ENCODE measurements at regions not wholly inside any gene's neighbourhood (a gene's known extent, or its start where the extent isn't known, plus 50 kb on each side); places are given as distances from the start of the nearest gene placed in this dataset.

DNA sequence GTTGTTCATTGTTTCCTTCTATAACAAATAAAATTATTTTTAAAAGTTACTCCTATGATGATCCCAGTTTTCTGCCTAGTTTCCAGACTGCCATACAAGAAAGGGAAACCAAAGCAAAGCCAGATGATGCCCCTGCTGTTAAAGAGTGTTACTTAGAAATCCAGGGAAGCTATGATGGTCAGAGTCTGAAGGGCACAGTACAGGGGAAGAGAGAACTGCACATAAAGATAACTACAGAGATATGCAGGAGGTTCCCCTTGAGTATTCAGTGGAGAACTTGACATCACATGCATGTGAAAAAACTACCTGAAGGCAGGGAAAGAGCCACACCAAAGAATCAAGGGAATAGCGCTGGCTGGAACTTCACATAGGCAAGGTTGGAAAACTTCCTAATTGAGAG is 494.2 kb upstream of the FSTL5 start:
- intact Hi-C loops (cut with micrococcal nuclease) = no loop called here

DNA sequence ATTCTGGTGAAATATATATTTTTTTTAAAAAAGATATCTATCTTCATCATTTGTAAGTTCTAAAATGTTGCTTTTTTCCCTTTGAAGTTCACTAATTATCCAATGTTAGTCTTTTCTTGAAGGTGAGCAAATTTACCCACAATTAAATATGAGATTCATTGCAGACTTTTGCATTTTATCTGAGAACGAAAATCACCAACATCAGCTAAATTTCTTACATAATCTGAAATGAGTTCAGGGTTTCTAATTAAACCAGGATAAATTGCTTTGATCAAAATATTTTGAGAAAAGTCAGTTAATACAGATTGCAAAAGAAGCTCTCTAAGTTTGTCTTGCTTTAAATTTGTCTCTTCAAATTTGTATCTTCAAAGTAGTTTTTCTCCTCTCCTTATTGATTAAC is 486.4 kb upstream of the FSTL5 start:
- intact Hi-C loops (cut with micrococcal nuclease) = no loop called here

DNA sequence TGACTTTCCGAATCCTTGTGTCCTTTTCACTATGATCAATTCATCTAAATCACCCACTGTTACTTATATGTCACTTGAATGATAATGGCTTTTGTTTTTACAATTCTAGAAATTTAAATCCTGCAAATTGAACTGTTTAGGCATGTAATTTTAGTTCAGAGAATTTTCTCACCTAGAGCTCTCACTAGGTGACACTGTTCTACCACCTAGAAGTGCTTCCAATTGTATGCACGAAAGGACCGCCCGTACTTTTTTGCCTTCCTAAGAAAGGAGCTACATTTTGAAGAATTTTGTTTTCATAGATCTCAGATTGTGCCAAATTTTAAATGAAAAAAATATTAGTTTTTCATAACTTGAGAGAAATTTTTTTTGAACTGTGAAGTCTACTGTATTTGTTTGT is 481.6 kb upstream of the FSTL5 start:
- intact Hi-C loops (cut with micrococcal nuclease) = no loop called here

GRCh38 chr4:162644346-162644745 is 480.5 kb upstream of the FSTL5 start:
- intact Hi-C loops (cut with micrococcal nuclease) = no loop called here

- intact Hi-C loops (cut with micrococcal nuclease) = no loop called here
These were observed 476.4 kb upstream of the FSTL5 start for GRCh38 chr4:162640152-162640551.

DNA sequence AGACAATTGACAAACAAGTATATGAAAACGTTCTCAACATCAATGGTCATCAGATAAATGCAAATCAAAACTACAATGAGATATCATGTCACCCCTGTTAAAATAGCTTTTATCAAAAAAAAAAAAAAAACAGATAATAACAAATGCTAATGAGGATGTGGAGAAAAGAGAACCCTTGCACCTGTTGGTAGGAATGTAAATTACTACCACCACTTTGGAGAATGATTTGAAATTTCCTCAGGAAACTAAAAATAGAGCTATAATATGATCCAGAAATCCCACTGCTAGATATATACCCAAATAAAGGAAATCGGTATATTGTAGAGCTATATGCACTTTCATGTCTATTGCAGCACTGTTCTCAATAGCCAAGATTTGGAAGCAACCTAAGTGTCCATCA is 470.6 kb upstream of the FSTL5 start:
- intact Hi-C loops (cut with micrococcal nuclease) = no loop called here

GRCh38 chr4:162622664-162623063 is 458.9 kb upstream of the FSTL5 start:
- intact Hi-C loops (cut with micrococcal nuclease) = no loop called here

DNA sequence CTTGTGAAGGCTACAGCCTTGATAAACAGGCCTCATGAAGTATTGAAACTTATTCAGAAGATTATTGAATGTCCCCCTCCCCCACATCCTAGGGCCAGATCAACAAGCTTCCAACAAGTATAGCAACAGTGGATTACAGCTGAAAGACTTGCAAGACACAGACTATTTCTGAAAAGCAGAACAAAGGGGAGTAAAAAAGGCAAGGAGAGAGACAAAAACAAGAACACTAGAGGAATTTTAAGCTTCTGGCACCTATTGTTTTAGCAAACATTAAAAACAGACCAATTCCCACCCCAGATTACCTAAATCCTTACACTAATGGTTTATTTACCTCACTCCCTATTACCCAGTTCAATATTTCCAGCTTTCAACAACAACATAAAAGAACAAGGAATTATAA is 446.3 kb upstream of the FSTL5 start:
- intact Hi-C loops (cut with micrococcal nuclease) = no loop called here

- intact Hi-C loops (cut with micrococcal nuclease) = no loop called here
These were observed 422.5 kb upstream of the FSTL5 start for GRCh38 chr4:162586266-162586665.

DNA sequence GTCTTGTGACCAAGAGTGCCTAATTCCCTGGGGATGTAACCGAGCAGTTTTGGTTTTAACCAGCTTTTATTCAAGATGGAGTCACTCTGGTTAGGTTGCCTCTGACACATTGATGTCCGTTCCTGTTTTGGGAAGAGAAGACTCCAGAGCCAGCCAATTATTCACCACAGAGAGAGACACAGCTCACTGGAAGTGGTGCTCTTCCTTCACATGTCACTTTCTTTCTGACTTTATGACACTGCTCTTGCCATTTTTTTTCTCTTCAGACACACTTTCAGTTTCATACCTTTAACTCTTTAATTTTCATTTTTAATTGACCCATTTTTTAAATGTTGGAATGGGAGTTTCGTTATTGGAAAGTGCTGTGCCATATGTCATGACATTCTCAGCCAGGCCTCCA is 418.4 kb upstream of the FSTL5 start:
- intact Hi-C loops (cut with micrococcal nuclease) = no loop called here

GRCh38 chr4:162565730-162566129 is 401.9 kb upstream of the FSTL5 start:
- intact Hi-C loops (cut with micrococcal nuclease) = no loop called here

- intact Hi-C loops (cut with micrococcal nuclease) = no loop called here
These were observed 396.3 kb upstream of the FSTL5 start for GRCh38 chr4:162560073-162560472.

- intact Hi-C loops (cut with micrococcal nuclease) = no loop called here
These were observed 393.8 kb upstream of the FSTL5 start for GRCh38 chr4:162557516-162558106.

- intact Hi-C loops (cut with micrococcal nuclease) = no loop called here
These were observed 371.3 kb upstream of the FSTL5 start for GRCh38 chr4:162535121-162535520.

GRCh38 chr4:162523171-162523570 is 359.4 kb upstream of the FSTL5 start:
- intact Hi-C loops (cut with micrococcal nuclease) = no loop called here

DNA sequence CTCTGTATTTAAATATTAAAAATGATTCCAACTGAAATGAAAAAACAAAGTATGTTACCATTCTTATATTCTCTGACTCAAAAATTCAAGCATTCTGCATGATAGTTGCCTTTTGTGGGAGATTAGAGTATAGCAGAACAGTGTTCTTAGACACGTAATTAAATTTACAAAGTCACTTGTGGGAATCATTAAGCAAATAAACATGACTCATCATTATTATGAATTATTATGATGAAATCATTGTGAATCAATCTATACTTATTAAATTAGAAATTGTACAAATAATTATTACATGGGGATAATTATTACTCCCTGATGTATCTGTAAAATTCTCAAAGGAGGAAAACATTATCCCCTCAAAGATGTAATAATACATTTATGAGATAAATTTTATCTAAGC is 358.9 kb upstream of the FSTL5 start:
- intact Hi-C loops (cut with micrococcal nuclease) = no loop called here

DNA sequence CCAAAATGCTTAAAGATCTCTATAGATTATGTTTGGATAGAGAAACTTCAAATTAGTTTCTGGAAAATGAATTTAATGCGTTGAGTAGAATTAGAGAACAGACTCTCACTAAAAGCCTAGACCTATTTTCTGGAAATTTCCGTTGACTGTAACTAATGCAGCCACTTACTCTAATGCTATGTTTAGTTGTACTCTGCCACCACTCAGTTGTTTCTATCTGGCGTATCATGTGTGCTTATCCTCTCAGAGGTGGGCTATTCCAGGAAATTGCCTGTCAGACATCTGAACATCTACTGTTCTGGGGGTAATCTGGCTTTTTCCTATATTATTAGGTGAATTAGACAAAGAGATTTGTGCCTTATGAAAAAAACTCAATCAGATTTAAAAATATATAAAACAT is 347.1 kb upstream of the FSTL5 start:
- intact Hi-C loops (cut with micrococcal nuclease) = no loop called here

DNA sequence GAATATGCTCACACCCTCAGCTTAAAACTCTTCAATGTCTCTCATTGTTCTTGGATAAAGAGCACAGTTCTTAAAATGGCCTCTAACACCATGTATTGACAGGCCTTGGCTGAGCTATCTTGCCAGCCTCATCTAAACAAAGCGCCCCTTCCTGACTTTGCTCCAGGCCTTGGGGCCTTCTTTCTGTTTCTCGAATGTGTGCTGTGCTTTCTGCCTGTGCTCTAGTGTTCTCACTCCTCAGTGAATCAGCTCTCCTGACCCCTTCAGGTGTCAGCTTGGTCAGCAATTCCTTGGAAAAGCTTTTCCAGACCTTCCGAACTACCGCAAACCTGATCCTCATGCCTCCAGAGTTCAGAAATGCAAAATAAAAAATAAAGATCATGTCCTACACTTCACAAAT is 346.3 kb upstream of the FSTL5 start:
- intact Hi-C loops (cut with micrococcal nuclease) = no loop called here

- intact Hi-C loops (cut with micrococcal nuclease) = no loop called here
These were observed 345.5 kb upstream of the FSTL5 start for GRCh38 chr4:162509333-162509732.

GRCh38 chr4:162506253-162506652 is 342.5 kb upstream of the FSTL5 start:
- intact Hi-C loops (cut with micrococcal nuclease) = no loop called here

DNA sequence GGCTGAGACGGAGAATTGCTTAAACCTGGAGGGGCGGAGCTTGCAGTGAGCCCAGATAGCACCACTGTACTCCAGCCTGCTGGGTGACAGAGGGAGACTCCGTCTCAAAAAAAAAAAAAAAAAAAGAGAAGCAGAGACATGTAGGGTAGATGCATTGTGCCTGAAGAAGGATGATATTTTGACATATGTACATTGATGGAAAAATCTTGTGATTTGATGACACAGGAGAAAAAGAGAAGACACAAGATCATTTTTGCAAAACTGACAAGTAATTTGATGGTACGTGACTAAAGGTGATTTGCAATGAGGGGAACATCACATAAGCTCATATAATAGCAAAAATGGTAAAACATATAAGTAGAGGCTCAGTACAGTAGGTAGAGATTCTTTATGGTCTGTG is 340.1 kb upstream of the FSTL5 start:
- intact Hi-C loops (cut with micrococcal nuclease) = no loop called here

- intact Hi-C loops (cut with micrococcal nuclease) = no loop called here
These were observed 338.3 kb upstream of the FSTL5 start for GRCh38 chr4:162502109-162502508.

GRCh38 chr4:162499478-162499877 is 335.7 kb upstream of the FSTL5 start:
- intact Hi-C loops (cut with micrococcal nuclease) = loop anchor here (5.0 kb wide), 1 partner anchor 998 kb away; no protein-coding TSS in a partner anchor

DNA sequence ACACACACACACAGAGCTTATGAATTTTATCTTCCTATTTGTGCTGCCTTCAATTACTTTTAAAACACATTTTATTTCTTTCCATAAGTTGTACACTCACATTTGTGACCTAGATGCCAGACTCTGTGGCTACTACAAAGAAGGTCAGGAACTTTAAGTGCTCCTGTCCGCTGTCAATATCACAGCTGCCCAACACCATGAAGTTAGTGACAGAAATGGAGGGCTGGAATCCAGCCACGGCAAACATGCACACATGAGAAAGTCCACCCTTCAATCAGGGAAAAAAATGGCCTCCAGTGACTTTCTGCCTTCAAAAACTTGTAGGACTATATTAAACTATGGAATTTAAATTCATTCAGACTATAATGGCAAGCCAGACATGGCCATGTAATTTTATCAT is 334.4 kb upstream of the FSTL5 start:
- intact Hi-C loops (cut with micrococcal nuclease) = loop anchor here (5.0 kb wide), 1 partner anchor 999 kb away; no protein-coding TSS in a partner anchor
